CD14-positive monocyte (primary cell): ENCODE measurements at regions not wholly inside any gene's neighbourhood (a gene's known extent, or its start where the extent isn't known, plus 50 kb on each side); places are given as distances from the start of the nearest gene placed in this dataset.

Source experiments
- DNase-seq, 3 donors: peaks; one replicate each; pipeline ENCODE4 v3.0.0-alpha.2; 2011 to 2022
- H2AFZ ChIP-seq: 2 replicates; pipeline ENCODE4 v1.6.0; 2012; ENCODE audit warnings: mild to moderate bottlenecking, low read depth, low read length, inconsistent platforms; ENCODE audit not compliant: insufficient read depth, poor library complexity, severe bottlenecking
- H3K27ac ChIP-seq, 2 donors: 1 replicate in 1 of 2; 2 replicates in 1 of 2; pipeline ENCODE4 v1.5.1; 2012 to 2013; ENCODE audit warnings: low read length in 2 of 2, control low read depth in 1 of 2, inconsistent platforms in 1 of 2, low read depth in 1 of 2, mild to moderate bottlenecking in 1 of 2
- H3K27me3 ChIP-seq, 2 donors: one replicate each; pipeline versions ENCODE4 v1.6.0 to v1.6.1; 2011 to 2013; ENCODE audit warnings: low read length in 2 of 2; ENCODE audit not compliant: control insufficient read depth in 2 of 2, insufficient read depth in 2 of 2
- H3K36me3 ChIP-seq, 2 donors: replicated peaks in 1 of 2; 1 replicate in 1 of 2; 2 replicates in 1 of 2; pipeline versions ENCODE4 v1.5.1 to v1.6.1; 2012 to 2013; ENCODE audit warnings: low read length in 2 of 2, control low read depth in 1 of 2, inconsistent platforms in 1 of 2, mild to moderate bottlenecking in 1 of 2; ENCODE audit not compliant: insufficient read depth in 2 of 2, control insufficient read depth in 1 of 2
- H3K4me1 ChIP-seq, 2 donors: 1 replicate in 1 of 2; 2 replicates in 1 of 2; pipeline versions ENCODE4 v1.5.1 to v1.6.1; 2012 to 2013; ENCODE audit warnings: low read length in 2 of 2, control low read depth in 1 of 2, inconsistent platforms in 1 of 2, mild to moderate bottlenecking in 1 of 2, moderate library complexity in 1 of 2; ENCODE audit not compliant: insufficient read depth in 2 of 2, control insufficient read depth in 1 of 2
- H3K4me2 ChIP-seq: replicated peaks from 2 replicates; pipeline ENCODE3; 2012; ENCODE audit warnings: low read length, moderate library complexity, mild to moderate bottlenecking; ENCODE audit not compliant: poor library complexity, severe bottlenecking; ENCODE audit errors: extremely low read depth
- H3K4me3 ChIP-seq, 3 experiments: fragments of 200-600 bp in 1 of 3; sonication (generic) in 1 of 3; replicated peaks in 1 of 3; 1 replicate in 2 of 3; 2 replicates in 1 of 3; pipeline ENCODE4 v1.5.1; 2011 to 2013; ENCODE audit warnings: low read length in 3 of 3, mild to moderate bottlenecking in 3 of 3, control low read depth in 2 of 3, low read depth in 2 of 3, inconsistent platforms in 1 of 3, moderate library complexity in 1 of 3
- H3K79me2 ChIP-seq: 2 replicates; pipeline ENCODE4 v1.6.0; 2012; ENCODE audit warnings: mild to moderate bottlenecking, control low read depth, inconsistent platforms, low read length, moderate library complexity; ENCODE audit not compliant: insufficient read depth
- H3K9ac ChIP-seq: 2 replicates; pipeline ENCODE4 v1.6.0; 2017; ENCODE audit warnings: low read length, mild to moderate bottlenecking; ENCODE audit not compliant: insufficient read depth, poor library complexity, severe bottlenecking
- H3K9me3 ChIP-seq, 2 donors: replicated peaks in 1 of 2; 1 replicate in 1 of 2; 2 replicates in 1 of 2; pipeline versions ENCODE4 v1.5.1 to v1.6.1; 2012 to 2013; ENCODE audit warnings: low read length in 2 of 2, control low read depth in 1 of 2; ENCODE audit not compliant: control insufficient read depth in 1 of 2, insufficient read depth in 1 of 2
- H4K20me1 ChIP-seq: 2 replicates; pipeline ENCODE4 v1.6.0; 2012; ENCODE audit warnings: mild to moderate bottlenecking, low read length, control low read depth, moderate library complexity; ENCODE audit not compliant: insufficient read depth
- H3K27ac Mint-ChIP-seq, 7 donors: one replicate each; pipeline ENCODE4 v1.8.0; 2020; ENCODE audit warnings: mild to moderate bottlenecking in 7 of 7, mixed read lengths in 7 of 7, moderate library complexity in 6 of 7, inconsistent platforms in 2 of 7
- H3K27me3 Mint-ChIP-seq, 3 donors: one replicate each; pipeline ENCODE4 v1.8.0; 2021 to 2022; ENCODE audit warnings: low read depth in 3 of 3, mild to moderate bottlenecking in 3 of 3, mixed read lengths in 3 of 3, moderate library complexity in 3 of 3, inconsistent platforms in 1 of 3
- H3K36me3 Mint-ChIP-seq, 2 donors: one replicate each; pipeline ENCODE4 v1.8.0; 2020; ENCODE audit warnings: mixed read lengths in 2 of 2, inconsistent platforms in 1 of 2, mild to moderate bottlenecking in 1 of 2
- H3K4me1 Mint-ChIP-seq: one replicate; pipeline ENCODE4 v1.8.0; 2020; ENCODE audit warnings: mild to moderate bottlenecking, mixed read lengths
- H3K4me3 Mint-ChIP-seq, 2 donors: one replicate each; pipeline ENCODE4 v1.8.0; 2020; ENCODE audit warnings: mild to moderate bottlenecking in 2 of 2, mixed read lengths in 2 of 2, moderate library complexity in 1 of 2
- H3K9me3 Mint-ChIP-seq, 7 donors: one replicate each; pipeline ENCODE4 v1.8.0; 2020 to 2022; ENCODE audit warnings: mixed read lengths in 7 of 7, mild to moderate bottlenecking in 6 of 7, moderate library complexity in 6 of 7, inconsistent platforms in 2 of 7
- WGBS: methylation state at CpG from one replicate; pipeline ENCODE4 v1.1.5; 2013; ENCODE audit warnings: missing lambda C conversion rate; ENCODE audit not compliant: insufficient coverage; 5-methylcytosine and 5-hydroxymethylcytosine counted together
- intact Hi-C, 2 donors: fragments of 100-400 bp; cut with micrococcal nuclease; formaldehyde crosslinking; loops; one replicate each; pipeline versions ENCODE4 v1.15.0 to v1.15.1; 2023
- TF ChIP-seq, protein P1 (sequence below): fragments of 200-600 bp; IDR thresholded peaks from one replicate; pipeline ENCODE4 v1.8.0; 2022; ENCODE audit warnings: antibody characterized with exemption, mild to moderate bottlenecking

DNA sequence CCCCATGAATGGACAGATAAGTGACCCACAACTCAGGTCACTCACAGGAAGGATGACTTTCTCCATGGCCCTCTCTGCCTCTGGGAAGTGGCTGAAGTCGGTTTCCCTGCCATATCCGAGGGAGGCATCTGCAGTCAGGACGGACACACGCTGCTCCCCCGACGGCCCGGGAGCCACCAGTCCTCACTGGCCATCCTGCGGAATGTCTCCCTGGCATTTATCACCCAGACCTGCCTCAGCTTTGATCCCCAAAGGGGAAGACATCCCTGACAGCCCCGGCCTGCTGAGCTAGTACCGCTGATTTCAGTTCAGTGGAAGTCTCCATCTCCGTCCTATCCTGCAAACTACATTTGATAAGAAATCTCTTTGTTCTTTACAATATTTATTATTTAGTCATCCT lies 339.5 kb upstream of the MKI67 start:
- Mint-ChIP-seq H3K36me3 (no peaks in the 10 kb centered on the region), H3K27ac (no peak overlapping the region), H3K27me3 (peaks cover 2 to 5% (median 2%) of the 10 kb centered on the region in 3 donors), H3K4me1 (no peaks in the 10 kb centered on the region), H3K9me3 (peaks cover 0 to 6% (median 0%) of the 10 kb centered on the region in 7 donors), H3K4me3 (no peak overlapping the region)
- no peaks in the 10 kb centered on the region for H4K20me1 ChIP-seq
- intact Hi-C loops: no loop called here
- H3K79me2 ChIP-seq: no peaks in the 10 kb centered on the region
- H3K4me1 ChIP-seq: no peaks in the 10 kb centered on the region
- no peak overlapping the region for H3K4me3 ChIP-seq
- no peak overlapping the region for H3K4me2 ChIP-seq
- no peak overlapping the region for H3K27ac ChIP-seq
- TF ChIP-seq, protein P1, sequence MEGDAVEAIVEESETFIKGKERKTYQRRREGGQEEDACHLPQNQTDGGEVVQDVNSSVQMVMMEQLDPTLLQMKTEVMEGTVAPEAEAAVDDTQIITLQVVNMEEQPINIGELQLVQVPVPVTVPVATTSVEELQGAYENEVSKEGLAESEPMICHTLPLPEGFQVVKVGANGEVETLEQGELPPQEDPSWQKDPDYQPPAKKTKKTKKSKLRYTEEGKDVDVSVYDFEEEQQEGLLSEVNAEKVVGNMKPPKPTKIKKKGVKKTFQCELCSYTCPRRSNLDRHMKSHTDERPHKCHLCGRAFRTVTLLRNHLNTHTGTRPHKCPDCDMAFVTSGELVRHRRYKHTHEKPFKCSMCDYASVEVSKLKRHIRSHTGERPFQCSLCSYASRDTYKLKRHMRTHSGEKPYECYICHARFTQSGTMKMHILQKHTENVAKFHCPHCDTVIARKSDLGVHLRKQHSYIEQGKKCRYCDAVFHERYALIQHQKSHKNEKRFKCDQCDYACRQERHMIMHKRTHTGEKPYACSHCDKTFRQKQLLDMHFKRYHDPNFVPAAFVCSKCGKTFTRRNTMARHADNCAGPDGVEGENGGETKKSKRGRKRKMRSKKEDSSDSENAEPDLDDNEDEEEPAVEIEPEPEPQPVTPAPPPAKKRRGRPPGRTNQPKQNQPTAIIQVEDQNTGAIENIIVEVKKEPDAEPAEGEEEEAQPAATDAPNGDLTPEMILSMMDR: no peak
- no peaks in the 10 kb centered on the region for H3K9me3 ChIP-seq
- WGBS: 82% methylated on average over 8 of the region's 11 CpGs
- no peak overlapping the region for H2AFZ ChIP-seq
- H3K9ac ChIP-seq: no peak overlapping the region
- no peaks in the 10 kb centered on the region for H3K27me3 ChIP-seq
- H3K36me3 ChIP-seq: no peaks in the 10 kb centered on the region
- no peak for DNase-seq

DNA sequence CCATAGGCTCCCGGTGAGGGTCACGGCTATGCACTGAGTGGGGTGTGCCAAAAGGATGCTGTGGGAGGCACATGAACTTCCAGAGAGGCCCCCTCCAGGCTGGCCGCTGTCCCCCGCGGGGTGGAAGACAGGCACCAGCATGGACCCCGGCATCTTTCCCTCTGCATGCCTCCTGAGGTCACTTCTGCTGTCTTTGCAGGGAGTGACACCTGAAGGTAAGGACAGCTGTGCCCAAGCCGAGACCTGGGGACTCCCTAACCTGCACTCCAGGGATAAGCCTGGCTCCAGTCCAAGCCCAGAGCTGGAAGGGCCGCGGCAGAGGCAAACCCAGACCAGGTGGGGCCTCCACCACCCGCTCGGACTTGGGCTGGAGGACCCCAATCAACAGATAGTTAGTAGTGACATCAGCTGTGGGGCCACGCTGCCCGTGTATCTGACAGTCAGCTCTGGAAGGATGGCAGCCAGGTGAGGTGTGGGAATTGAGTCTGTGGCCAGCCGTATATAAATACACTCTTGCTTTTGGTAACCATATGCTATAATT lies 340.7 kb upstream of the MKI67 start:
- Histone ChIP-seq H3K4me3 (no peak overlapping the region), H3K4me2 (no peak overlapping the region), H3K9ac (no peak overlapping the region), H4K20me1 (no peaks in the 10 kb centered on the region), H3K4me1 (no peaks in the 10 kb centered on the region), H3K36me3 (no peaks in the 10 kb centered on the region), H3K79me2 (no peaks in the 10 kb centered on the region), H3K27ac (no peak overlapping the region), H3K27me3 (no peaks in the 10 kb centered on the region), H2AFZ (no peak overlapping the region), H3K9me3 (no peaks in the 10 kb centered on the region)
- intact Hi-C loops: no loop called here
- Mint-ChIP-seq H3K4me1 (no peaks in the 10 kb centered on the region), H3K4me3 (no peak overlapping the region), H3K9me3 (peaks cover 0 to 6% (median 0%) of the 10 kb centered on the region in 7 donors), H3K27ac (no peak overlapping the region), H3K27me3 (peaks cover 2 to 4% (median 2%) of the 10 kb centered on the region in 3 donors), H3K36me3 (no peaks in the 10 kb centered on the region)
- 92% methylated on average over 11 of the region's 14 CpGs for WGBS
- DNase-seq: no peak
- TF ChIP-seq, protein P1: no peak
